HTR-8/SVneo (cell line): ENCODE measurements at regions not wholly inside any gene's neighbourhood (a gene's known extent, or its start where the extent isn't known, plus 50 kb on each side); places are given as distances from the start of the nearest gene placed in this dataset.
"Not testable (repeated sequence)": the region's sequence is repeated elsewhere in the genome, so short reads cannot be mapped to it uniquely, and the experiment has no call there.

Experiments used
- DNase-seq: peaks from one replicate; pipeline ENCODE4 v3.0.0; 2011; ENCODE audit warnings: low spot score, mixed read lengths; ENCODE audit not compliant: insufficient read length
- FAIRE-seq: peaks from 2 replicates; lab custom pipeline; 2011; peaks lifted over from hg19 to GRCh38; lab: Jason Lieb, UNC

DNA sequence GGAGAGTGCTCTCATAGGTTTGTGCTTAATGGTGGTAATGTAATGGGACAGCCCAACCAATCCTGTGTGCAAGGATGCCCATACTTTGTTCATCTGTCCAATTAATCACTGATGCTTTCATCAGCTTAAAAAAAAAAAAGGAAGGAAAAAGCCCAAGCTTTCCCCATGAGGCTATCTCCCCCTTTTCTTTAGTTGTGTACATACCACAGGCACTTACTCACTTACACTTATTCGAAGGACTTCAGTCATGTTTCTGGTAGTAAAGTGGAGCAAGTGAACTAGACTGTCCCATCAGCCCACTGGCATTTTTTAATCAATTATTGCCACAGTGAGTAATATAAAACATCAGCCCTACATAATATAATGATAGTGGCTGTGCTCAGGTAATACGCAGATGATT, 183.5 kb upstream of the UFM1 start:
- FAIRE-seq (no peak), DNase-seq (no peak)

DNA sequence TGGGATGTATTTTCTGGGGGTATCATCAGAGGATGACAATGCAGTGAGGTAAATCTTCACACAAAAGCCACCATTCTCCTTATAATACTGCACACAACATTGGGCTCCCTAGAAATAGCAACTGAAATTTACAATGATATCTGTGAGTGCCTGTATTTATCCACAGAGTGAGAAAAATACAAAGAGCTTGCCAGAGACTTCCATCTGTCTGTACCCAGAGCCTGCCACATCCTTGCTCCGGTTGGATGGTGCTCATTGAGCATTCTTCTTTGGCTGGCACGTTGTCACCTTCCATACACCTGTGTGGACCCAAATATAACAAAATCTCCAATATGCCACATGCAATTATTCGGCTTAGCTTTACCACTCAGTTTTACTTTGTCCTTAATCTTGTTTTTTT, 189.5 kb upstream of the UFM1 start:
- no peak for DNase-seq
- no peak for FAIRE-seq

DNA sequence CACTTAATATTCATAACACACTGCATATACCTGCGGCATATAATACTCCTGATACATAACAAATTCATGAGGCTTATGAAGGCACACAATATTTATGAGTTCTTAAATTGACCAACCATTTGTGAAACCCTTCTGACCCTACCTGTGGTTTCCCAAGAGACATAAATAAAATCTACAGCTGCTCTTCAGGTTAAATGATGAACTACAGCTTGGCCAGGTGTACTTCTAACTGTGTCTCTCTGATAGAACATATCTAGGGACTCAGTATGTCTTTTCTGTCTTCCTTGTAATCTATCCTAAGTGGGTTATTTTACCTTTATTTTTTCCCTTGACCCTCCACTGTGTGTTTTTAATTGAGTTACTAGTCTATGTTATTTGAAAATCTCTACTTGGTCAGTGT, 189.9 kb upstream of the UFM1 start:
- DNase-seq (no peak), FAIRE-seq (no peak)

DNA sequence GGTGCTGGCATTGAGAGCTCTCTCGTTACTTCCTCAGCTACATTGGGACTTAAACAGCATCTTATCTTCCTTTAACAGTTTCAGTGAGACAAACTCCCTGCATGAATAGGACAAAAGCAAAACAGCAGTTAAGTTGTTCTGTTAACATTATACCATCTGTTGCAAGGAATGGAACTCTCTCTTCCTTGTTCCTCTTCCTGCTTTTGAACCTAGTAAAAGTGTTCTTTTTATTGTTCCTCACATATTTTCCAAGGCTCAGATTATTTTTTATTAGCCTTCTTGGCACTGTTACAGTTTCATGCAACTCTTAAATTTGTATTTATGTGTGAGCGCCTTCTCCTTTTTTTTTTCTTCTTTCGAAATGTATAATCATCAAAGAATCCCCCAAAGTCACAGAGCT, 202.6 kb upstream of the UFM1 start:
- DNase-seq (no peak), FAIRE-seq (no peak)

DNA sequence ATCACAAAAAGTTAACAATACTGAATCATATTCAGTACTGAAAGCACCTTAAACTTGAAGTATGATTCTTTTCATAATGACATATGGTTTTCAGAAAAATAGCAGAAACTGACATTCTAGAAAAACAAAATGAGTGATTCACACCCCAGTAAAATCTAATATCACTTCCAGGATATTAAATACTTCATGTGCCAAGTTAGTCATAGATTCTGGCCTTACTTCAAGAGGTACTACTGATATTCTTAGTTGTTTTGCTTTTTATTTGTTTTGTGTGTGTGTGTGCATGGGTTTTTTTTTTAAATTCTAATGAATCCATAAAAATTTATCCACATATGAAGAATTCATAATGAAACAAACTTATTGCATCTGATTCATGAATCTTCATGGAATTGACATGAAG, 207.9 kb upstream of the UFM1 start:
- DNase-seq (no peak), FAIRE-seq (no peak)

DNA sequence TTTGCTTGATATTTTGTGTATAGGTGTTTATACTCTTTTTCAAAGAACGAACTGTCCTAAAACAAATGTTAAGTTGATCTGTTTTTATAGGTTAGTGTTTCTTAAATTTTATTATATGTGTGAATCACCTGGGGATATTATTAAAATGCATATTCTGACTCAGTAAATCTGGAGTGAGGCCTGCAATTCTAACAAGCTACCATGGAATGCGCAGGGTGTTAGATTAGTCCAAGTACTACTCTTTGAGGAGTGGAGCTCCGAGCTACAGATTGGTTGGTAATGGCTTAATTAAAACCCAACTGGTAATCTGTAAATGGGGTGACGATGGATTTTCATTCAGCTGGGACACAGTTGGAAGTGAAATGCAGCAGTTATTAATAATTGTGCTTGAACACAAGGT, 214.1 kb upstream of the UFM1 start:
- FAIRE-seq (no peak), DNase-seq (no peak)

DNA sequence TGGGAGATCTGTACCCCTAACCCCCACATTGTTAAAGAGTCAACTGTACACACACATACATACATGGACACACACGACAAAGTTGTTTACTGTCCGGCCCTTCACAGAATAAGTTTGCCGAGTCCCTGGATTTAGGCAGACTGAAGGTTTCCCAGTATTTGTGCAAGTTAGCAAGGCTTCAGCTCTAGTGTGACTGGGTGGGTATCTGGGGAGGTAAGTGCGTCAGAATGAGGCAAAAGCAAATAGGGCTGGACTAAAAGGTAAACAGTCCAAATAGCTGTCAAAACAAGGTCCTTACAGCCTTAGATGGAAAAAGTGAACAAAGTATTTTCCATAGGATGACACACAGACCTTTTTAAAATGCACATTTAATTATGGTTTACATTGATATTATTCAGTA, 228.4 kb upstream of the UFM1 start:
- FAIRE-seq (no peak), DNase-seq (no peak)

DNA sequence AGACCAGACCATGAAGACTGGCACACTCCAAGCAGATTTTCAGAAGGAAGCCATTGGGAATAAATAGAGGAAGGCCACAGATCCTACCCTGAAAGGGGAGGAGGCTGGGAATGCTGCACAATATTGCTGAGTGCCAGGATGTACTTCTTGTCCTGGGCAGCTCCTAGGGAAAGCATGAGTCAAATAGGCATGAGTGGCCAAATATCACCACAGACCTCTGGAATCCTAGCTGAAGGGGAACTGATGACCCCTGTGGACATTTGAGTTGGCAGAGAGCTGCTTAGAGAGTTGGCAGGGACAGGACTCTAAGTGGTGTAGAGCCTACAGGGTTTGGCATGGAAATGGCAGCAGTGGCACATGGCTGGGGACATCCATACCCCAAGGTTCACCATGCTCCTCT, 234.3 kb upstream of the TRPC4 start:
- FAIRE-seq (no peak), DNase-seq (no peak)

DNA sequence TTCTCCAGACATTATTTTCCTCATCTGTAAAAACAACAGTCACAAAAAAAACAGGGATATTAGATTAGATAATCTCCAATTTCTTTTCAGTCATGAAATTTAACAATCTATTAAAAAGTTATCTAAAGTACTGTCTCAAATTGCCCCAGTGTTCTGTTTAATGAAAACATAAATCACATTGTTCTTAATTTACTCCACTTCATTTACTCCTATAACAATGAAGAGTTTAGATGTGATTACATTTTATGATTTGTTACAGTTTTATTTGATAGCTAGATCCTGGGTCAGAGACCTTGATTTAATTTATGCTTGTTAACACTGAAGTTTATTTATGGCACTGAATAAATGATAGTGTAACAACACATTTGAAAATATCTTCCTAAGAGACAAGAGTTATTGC, 230.2 kb upstream of the TRPC4 start:
- FAIRE-seq = no peak

DNA sequence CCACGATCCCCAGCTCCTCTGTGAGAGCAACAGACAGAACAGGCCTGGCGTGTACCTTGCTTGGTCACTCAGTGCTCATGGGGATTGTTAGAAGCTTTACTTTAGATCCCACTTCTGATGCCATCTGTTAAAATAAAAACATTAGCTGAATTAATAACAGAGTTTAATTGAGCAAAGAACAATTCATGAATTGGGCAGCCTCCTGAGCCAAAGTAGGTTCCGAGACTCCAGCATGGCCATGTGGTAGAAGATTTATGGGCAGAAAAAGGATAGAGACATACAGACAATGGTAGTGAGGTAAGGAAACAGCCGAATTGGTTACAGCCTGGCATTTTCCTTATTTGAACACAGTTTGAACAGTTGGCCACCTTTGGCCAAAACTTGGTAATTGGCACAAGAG, 223.9 kb upstream of the TRPC4 start:
- DNase-seq = no peak
- no peak for FAIRE-seq

More for the DNA sequence above, 230.2 kb upstream of the TRPC4 start:
- DNase-seq = no peak

DNA sequence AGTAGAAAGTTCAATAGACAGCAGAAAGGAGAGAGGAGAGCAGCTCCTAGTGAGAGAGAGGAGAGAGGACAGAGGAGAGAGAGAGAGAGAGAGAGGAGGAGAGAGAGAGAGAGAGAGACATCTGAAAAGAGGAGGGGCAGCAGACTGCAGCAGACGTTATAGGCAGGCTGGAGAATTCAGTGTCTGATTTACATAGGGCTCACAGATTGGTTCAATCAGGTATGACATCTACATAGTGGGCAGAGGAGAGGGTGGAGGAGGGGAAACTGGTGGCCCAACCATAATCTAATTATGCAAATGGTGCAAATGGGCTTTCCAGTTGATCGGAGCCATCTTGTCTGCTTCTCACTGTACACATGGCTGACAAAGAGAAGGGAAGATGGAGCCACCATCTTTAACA, 221.3 kb upstream of the TRPC4 start:
- FAIRE-seq = no peak
- DNase-seq = no peak

DNA sequence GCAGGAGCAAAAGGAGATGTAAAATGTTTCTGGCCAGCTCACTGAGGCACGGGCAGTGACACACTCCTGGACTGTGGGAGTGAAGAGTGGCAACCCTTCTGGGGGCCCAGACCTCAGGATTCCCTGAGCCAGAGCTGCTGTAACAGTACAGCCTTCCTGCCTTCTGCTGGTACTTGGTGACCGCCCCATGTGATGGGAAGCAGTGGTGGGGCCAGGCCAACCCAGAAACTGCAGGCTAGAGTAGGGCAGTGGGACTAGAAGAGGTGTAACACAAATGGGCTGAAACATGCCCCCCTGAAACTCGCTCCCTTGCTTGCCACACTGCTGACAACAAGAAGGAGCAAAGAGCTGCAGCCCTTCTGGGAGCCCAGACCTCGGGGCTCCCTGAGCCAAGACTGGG, 217.1 kb upstream of the TRPC4 start:
- FAIRE-seq = no peak
- DNase-seq = no peak

DNA sequence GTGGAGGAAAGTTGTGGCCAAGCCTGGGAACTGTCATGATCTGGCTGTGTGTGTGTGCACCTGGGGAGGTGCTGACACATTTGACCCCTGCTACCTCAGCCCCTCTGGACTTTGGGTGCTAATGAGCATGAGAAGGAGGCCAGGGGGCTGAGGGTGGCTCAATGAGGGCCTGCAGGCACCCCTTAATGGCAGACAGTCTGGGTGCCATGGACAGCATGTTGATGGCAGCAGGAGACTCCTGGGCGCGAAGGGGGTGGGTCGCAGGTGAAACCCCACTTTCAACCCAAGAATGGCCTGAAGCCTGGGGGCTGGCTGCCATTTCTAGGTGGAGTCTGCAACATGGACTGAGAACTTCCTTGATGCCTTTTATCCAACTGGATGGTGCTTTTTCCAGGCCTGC, 216.4 kb upstream of the TRPC4 start:
- no peak for FAIRE-seq
- DNase-seq = no peak

DNA sequence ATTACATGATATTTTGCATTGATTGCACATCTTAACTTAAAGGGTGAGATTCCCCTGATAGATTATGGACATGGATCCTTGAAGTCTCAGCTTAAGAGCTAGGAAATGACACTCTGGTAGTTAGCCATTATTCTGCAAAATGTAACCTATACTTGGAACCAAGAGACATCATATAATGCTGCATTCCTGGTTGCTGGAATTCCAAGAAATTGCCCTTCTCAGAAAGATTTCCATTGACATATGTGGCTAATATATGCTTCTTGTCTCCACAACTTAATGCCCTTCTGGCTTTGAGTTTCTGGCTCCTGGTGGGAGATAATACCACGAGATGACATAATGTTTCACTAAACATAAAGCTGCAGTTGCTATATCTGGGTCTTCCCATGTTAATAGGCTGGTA, 204.4 kb upstream of the TRPC4 start:
- DNase-seq (no peak), FAIRE-seq (no peak)

DNA sequence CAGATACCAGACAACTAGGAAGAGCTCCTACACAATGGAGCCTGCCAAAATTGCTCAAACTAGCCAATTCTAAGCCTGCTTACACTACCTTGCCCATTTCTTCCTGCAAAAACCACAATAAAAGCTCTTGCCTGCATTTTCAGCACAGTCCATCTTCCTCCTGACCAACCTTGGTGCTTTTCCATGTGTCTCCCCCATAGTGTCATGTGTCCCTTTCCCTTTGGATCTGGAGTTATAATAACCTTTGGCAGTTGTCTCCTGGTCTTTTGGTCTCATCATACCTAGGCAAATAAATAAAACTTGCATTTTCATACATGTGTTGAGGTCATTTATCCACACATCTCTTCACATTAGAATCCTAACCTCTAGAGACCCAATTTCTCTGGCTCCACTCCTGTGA, 203.1 kb upstream of the TRPC4 start:
- no peak for DNase-seq
- FAIRE-seq = no peak

DNA sequence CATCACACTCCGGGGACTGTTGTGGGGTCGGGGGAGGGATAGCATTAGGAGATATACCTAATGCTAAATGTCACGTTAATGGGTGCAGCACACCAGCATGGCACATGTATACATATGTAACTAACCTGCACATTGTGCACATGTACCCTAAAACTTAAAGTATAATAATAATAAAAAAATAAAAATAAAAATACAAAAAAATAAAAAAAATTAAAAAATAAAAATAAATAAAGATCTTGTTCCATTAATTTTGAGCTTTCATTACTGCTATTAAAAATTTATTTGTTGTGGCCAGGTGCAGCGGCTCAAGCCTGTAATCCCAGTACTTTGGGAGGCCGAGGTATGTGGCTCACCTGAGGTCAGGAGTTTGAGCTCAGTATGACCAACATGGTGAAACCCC, 201.8 kb upstream of the TRPC4 start:
- not testable (repeated sequence) for FAIRE-seq, DNase-seq

DNA sequence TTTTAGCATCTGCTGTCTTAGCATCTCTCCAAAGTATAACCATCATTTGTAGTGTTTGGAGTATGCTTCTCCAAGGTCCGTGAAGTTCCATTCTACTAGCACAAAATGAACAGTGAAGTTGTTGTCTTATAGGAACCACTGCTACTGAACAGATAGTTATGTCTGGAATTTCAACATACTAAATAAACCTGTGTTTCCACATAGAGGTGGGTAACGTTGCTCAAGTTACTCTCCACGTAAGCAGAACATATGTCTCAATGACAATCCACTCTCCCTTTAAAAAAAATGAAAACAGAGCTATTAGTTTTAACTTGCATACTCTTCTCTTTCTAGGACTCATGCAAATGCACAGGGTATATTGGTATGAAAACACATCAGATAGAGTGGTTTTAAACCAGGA, 184.3 kb upstream of the TRPC4 start:
- FAIRE-seq (no peak), DNase-seq (no peak)

DNA sequence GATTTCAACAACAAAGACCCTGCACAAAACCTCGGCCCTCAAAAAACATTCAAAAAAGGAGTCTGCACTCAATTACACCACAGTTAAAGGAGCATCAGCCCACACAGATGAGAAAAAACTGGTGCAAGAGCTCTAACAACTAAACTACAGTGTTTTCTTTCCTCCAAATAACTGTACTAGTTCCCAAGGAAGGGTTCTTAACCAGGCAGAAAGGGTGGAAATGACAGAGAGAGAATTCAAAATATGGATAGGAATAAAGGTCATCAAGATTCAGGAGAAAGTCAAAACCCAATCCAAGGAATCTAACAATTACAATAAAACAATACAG, 176.4 kb upstream of the TRPC4 start:
- FAIRE-seq (no peak), DNase-seq (no peak)

DNA sequence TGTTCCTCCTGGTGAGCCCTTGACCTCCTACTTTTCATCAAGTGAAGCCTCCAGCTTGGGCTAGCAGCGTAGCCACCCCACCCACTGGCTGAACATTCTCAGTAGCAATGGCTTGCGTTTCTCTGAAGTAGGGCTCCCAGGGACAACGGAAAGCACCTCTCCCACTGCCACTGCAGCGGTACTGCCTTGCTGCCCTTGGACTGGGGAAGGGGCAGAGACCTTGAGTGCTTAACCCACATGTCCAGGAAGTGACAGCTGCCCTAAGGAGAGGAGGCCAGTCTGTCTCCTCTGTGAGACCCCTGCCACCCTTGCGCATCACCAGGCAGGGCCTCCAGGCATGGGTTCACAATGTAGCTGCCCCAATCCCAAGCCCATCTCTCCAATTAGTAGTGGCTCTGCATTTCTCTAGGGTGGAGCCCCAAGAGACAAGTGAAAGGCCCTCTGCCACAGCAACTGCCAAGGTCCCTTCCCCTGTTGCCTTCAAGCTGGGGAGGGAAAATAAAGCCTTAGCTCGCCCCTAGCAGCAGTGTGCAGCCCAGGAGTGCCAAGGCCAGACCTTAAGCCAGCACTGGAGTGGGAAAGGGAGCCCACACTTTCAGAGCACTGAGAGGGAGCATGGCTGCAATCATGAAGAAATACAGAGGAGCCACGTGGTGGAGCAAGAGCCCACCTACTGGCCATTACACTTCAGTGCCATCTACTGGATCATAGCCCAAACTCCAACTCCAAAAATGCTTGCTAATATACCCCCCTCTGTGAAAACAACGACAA, 175.9 kb upstream of the TRPC4 start:
- DNase-seq (no peak), FAIRE-seq (no peak)

DNA sequence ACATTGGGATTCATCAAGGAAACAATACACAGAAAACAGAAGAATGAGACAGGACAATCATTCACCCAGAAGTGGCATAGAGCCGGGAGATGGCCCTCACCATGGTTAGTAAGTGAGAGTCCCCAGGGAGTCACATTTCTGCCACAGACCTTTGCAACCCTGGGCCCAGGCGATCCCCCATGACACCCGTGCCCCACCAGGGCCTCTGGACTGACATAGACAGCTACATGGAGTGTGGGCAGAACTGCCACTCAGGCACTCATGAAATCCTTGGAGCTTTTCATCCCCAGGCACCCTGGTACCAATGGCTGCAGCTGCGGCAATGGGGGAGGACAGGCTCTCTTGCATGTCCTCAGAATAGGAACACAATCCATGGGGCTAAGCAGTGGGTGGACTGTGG, 174.5 kb upstream of the TRPC4 start:
- DNase-seq = no peak
- FAIRE-seq = no peak

DNA sequence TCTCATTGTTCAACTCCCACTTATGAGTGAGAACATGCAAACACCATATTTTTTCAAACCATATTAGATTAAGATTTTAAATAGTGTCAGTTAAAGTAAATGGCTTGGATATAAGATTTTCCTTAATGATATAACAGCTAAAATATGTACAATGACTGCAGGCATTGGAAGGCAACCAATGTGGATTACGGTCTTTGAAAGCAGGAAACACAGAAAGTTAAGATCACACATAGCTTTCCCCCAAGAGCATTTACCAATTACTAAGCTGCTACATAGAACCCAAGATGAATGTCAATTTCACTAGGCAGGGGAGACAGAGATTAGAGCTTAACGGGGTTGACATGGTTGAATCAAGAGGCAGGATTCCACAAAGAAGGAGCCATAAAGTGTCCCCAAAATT, 173.2 kb upstream of the TRPC4 start:
- no peak for FAIRE-seq
- DNase-seq = no peak

DNA sequence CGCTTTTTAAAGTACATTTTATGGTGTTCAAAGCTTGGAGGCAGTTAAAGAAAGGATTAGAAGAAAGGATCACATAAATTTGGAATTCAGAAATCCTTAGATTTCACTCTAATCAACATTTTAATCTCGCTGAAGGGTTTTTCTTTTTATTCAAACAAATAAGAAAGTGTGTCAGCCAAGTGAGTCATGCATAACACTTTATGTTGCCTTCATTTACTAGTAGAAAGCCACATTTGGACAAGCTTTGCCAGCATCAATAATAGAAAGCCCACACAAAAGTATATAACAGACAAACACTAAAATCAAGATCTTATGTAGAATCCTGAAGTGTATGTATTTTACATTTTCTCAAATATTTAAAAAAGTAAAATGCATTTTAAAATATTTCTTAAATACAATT, 154.9 kb upstream of the TRPC4 start:
- no peak for FAIRE-seq

DNA sequence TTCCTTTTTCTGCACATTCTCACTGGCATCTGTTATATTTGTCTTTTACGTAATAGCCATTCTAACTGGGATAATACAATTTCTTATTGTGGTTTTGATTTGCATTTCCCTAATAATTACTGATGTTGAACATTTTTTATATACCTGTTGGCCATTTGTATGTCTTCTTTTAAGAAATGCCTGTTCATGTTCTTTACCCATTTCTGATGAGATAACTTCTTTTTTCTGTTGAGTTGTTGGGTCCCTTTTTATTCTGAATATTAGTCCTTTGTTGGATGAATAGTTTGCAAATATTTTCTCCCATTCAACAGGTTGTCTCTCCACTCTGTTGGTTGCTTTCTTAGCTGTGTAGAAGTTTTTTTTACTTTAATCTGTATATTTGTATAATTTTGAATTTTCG, 147.7 kb upstream of the TRPC4 start:
- DNase-seq (no peak), FAIRE-seq (no peak)

More for the DNA sequence above, 154.9 kb upstream of the TRPC4 start:
- DNase-seq = no peak
